HTR-8/SVneo (cell line): ENCODE measurements at regions not wholly inside any gene's neighbourhood (a gene's known extent, or its start where the extent isn't known, plus 50 kb on each side); places are given as distances from the start of the nearest gene placed in this dataset.
"Not testable (repeated sequence)": the region's sequence is repeated elsewhere in the genome, so short reads cannot be mapped to it uniquely, and the experiment has no call there.

Experiments
- DNase-seq: peaks from one replicate; pipeline ENCODE4 v3.0.0; 2011; ENCODE audit warnings: low spot score, mixed read lengths; ENCODE audit not compliant: insufficient read length
- FAIRE-seq: peaks from 2 replicates; lab custom pipeline; 2011; peaks lifted over from hg19 to GRCh38; lab: Jason Lieb, UNC

- FAIRE-seq (no peak), DNase-seq (no peak)
Measured at GRCh38 chr12:97616946-97617345, 154.3 kb downstream of the RMST start.

GRCh38 chr12:97628962-97629361 lies 166.4 kb downstream of the RMST start:
- DNase-seq (no peak), FAIRE-seq (no peak)

- FAIRE-seq = no peak
- no peak for DNase-seq
Measured at GRCh38 chr12:97629382-97629781, 166.8 kb downstream of the RMST start.

GRCh38 chr12:97630356-97630755 lies 167.8 kb downstream of the RMST start:
- FAIRE-seq (no peak), DNase-seq (no peak)

GRCh38 chr12:97630875-97631274 lies 168.3 kb downstream of the RMST start:
- FAIRE-seq (no peak), DNase-seq (no peak)

- FAIRE-seq (no peak), DNase-seq (no peak)
Measured at GRCh38 chr12:97637770-97638169, 175.2 kb downstream of the RMST start.

GRCh38 chr12:97638739-97639138 lies 176.1 kb downstream of the RMST start:
- no peak for DNase-seq
- FAIRE-seq = no peak

- FAIRE-seq (no peak), DNase-seq (no peak)
Measured at GRCh38 chr12:97639702-97640101, 177.1 kb downstream of the RMST start.

- FAIRE-seq (no peak), DNase-seq (no peak)
Measured at GRCh38 chr12:97640826-97641225, 178.2 kb downstream of the RMST start.

GRCh38 chr12:97642911-97643310 lies 180.3 kb downstream of the RMST start:
- FAIRE-seq (no peak), DNase-seq (no peak)

- DNase-seq (no peak), FAIRE-seq (no peak)
Measured at GRCh38 chr12:97643924-97644323, 181.3 kb downstream of the RMST start.

GRCh38 chr12:97645726-97646125 lies 183.1 kb downstream of the RMST start:
- no peak for FAIRE-seq
- DNase-seq = no peak

GRCh38 chr12:97647142-97647541 lies 184.5 kb downstream of the RMST start:
- DNase-seq (no peak), FAIRE-seq (no peak)

GRCh38 chr12:97650242-97650641 lies 187.6 kb downstream of the RMST start:
- DNase-seq = no peak
- no peak for FAIRE-seq

- FAIRE-seq, DNase-seq: not testable (repeated sequence)
Measured at GRCh38 chr12:97656548-97656947, 193.9 kb downstream of the RMST start.

GRCh38 chr12:97659117-97659880 lies 196.7 kb downstream of the RMST start:
- DNase-seq = no peak
- FAIRE-seq = no peak

- no peak for FAIRE-seq
- no peak for DNase-seq
Measured at GRCh38 chr12:97666263-97666662, 203.7 kb downstream of the RMST start.

GRCh38 chr12:97672870-97673269 lies 210.3 kb downstream of the RMST start:
- DNase-seq (no peak), FAIRE-seq (no peak)

GRCh38 chr12:97680751-97681150 lies 218.1 kb downstream of the RMST start:
- no peak for DNase-seq
- no peak for FAIRE-seq

GRCh38 chr12:97681612-97682504 lies 219.3 kb downstream of the RMST start:
- DNase-seq (no peak), FAIRE-seq (no peak)

GRCh38 chr12:97685360-97685759 lies 222.8 kb downstream of the RMST start:
- no peak for DNase-seq
- FAIRE-seq = no peak
